H9 (cell line): ENCODE measurements at regions not wholly inside any gene's neighbourhood (a gene's known extent, or its start where the extent isn't known, plus 50 kb on each side); places are given as distances from the start of the nearest gene placed in this dataset.

Experiments used
- DNase-seq: peaks from one replicate; pipeline ENCODE4 v3.0.0-alpha.2; 2017
- H2AFZ ChIP-seq: one replicate; pipeline ENCODE4 v1.6.1; 2013; ENCODE audit warnings: mild to moderate bottlenecking, low read length, control low read depth, moderate library complexity
- H2AK5ac ChIP-seq: 2 replicates; pipeline ENCODE4 v1.6.1; 2013; ENCODE audit warnings: low read length, control low read depth, mixed read lengths; ENCODE audit not compliant: insufficient read length
- H2BK120ac ChIP-seq: one replicate; pipeline ENCODE4 v1.6.1; 2013; ENCODE audit warnings: low read depth, mild to moderate bottlenecking, low read length, control low read depth, inconsistent platforms; ENCODE audit not compliant: poor library complexity, severe bottlenecking
- H2BK12ac ChIP-seq: 2 replicates; pipeline ENCODE4 v1.6.1; 2013; ENCODE audit warnings: low read length, control low read depth, mixed read lengths, low read depth; ENCODE audit not compliant: insufficient read length
- H2BK15ac ChIP-seq: 2 replicates; pipeline ENCODE4 v1.6.1; 2013; ENCODE audit warnings: low read depth, low read length, control low read depth
- H2BK20ac ChIP-seq: one replicate; pipeline ENCODE4 v1.6.1; 2013; ENCODE audit warnings: low read depth, mild to moderate bottlenecking, low read length, control low read depth, inconsistent platforms; ENCODE audit not compliant: poor library complexity, severe bottlenecking
- H2BK5ac ChIP-seq: 2 replicates; pipeline ENCODE4 v1.6.1; 2013; ENCODE audit warnings: low read length, control low read depth, mixed read lengths; ENCODE audit not compliant: insufficient read length
- H3K14ac ChIP-seq: 2 replicates; pipeline ENCODE4 v1.6.1; 2013; ENCODE audit warnings: low read length, control low read depth; ENCODE audit not compliant: insufficient read depth
- H3K18ac ChIP-seq: 2 replicates; pipeline ENCODE4 v1.6.1; 2013; ENCODE audit warnings: low read depth, mild to moderate bottlenecking, mixed read lengths, low read length, control low read depth; ENCODE audit not compliant: insufficient read length
- H3K23ac ChIP-seq: 2 replicates; pipeline ENCODE4 v1.6.1; 2013; ENCODE audit warnings: low read length, control low read depth, mixed read lengths, low read depth; ENCODE audit not compliant: insufficient read length
- H3K23me2 ChIP-seq: 2 replicates; pipeline ENCODE4 v1.6.1; 2013; ENCODE audit warnings: low read depth, mild to moderate bottlenecking, mixed read lengths, low read length, control low read depth; ENCODE audit not compliant: insufficient read length, poor library complexity, severe bottlenecking
- H3K27ac ChIP-seq: 2 replicates; pipeline ENCODE4 v1.5.1; 2013; ENCODE audit warnings: low read length, control low read depth, mixed read lengths, low read depth; ENCODE audit not compliant: insufficient read length
- H3K27me3 ChIP-seq: 2 replicates; pipeline ENCODE4 v1.6.1; 2013; ENCODE audit warnings: low read length, control low read depth, inconsistent platforms; ENCODE audit not compliant: insufficient read depth
- H3K4ac ChIP-seq: 2 replicates; pipeline ENCODE4 v1.6.1; 2013; ENCODE audit warnings: low read depth, mild to moderate bottlenecking, control low read depth, inconsistent platforms, low read length, moderate library complexity
- H3K4me1 ChIP-seq: 2 replicates; pipeline ENCODE4 v1.6.1; 2013; ENCODE audit warnings: low read length, control low read depth, inconsistent platforms; ENCODE audit not compliant: insufficient read depth
- H3K4me2 ChIP-seq: 2 replicates; pipeline ENCODE4 v1.6.1; 2013; ENCODE audit warnings: low read length, control low read depth, mixed read lengths; ENCODE audit not compliant: insufficient read length, insufficient read depth
- H3K56ac ChIP-seq: 2 replicates; pipeline ENCODE4 v1.6.1; 2013; ENCODE audit warnings: low read depth, mild to moderate bottlenecking, mixed read lengths, low read length, control low read depth; ENCODE audit not compliant: insufficient read length
- H3K79me1 ChIP-seq: 2 replicates; pipeline ENCODE4 v1.6.1; 2013; ENCODE audit warnings: low read depth, mild to moderate bottlenecking, moderate library complexity, low read length, control low read depth, inconsistent platforms; ENCODE audit not compliant: insufficient read depth, poor library complexity, severe bottlenecking
- H3K79me2 ChIP-seq: 2 replicates; pipeline ENCODE4 v1.6.1; 2013; ENCODE audit warnings: low read length, control low read depth, inconsistent platforms; ENCODE audit not compliant: insufficient read depth
- H3K9ac ChIP-seq: 2 replicates; pipeline ENCODE4 v1.6.1; 2013; ENCODE audit warnings: low read length, control low read depth, mixed read lengths; ENCODE audit not compliant: insufficient read length; ENCODE audit errors: extremely low read depth
- H3K9me3 ChIP-seq: one replicate; pipeline ENCODE4 v1.6.1; 2013; ENCODE audit warnings: low read depth, low read length, inconsistent platforms; ENCODE audit not compliant: control insufficient read depth
- H3T11ph ChIP-seq: one replicate; pipeline ENCODE4 v1.6.1; 2013; ENCODE audit warnings: mild to moderate bottlenecking, low read length, control low read depth, inconsistent platforms
- H4K20me1 ChIP-seq: one replicate; pipeline ENCODE4 v1.6.1; 2013; ENCODE audit not compliant: control insufficient read depth, insufficient read length, insufficient read depth
- H4K5ac ChIP-seq: 2 replicates; pipeline ENCODE4 v1.6.1; 2013; ENCODE audit warnings: low read depth, mild to moderate bottlenecking, mixed read lengths, low read length, control low read depth; ENCODE audit not compliant: insufficient read length
- H4K8ac ChIP-seq: replicated peaks from 2 replicates; pipeline ENCODE4 v1.6.1; 2013; ENCODE audit warnings: low read length, control low read depth, mixed read lengths, low read depth; ENCODE audit not compliant: insufficient read length
- H4K91ac ChIP-seq: 2 replicates; pipeline ENCODE4 v1.6.1; 2013; ENCODE audit warnings: low read depth, mild to moderate bottlenecking, moderate library complexity, mixed read lengths, low read length, control low read depth; ENCODE audit not compliant: insufficient read length
- H3K27ac Mint-ChIP-seq, 3 experiments: 2 replicates in 2 of 3; 3 replicates in 1 of 3; pipeline ENCODE4 v1.8.0; 2020 to 2021; ENCODE audit warnings: mixed read lengths in 3 of 3, mild to moderate bottlenecking in 1 of 3, moderate library complexity in 1 of 3
- H3K27me3 Mint-ChIP-seq: 2 replicates; pipeline ENCODE4 v1.8.0; 2021; ENCODE audit warnings: low read depth, mild to moderate bottlenecking, moderate library complexity, mixed read lengths
- H3K36me3 Mint-ChIP-seq, 3 experiments: 2 replicates in 2 of 3; 3 replicates in 1 of 3; pipeline ENCODE4 v1.8.0; 2020 to 2021; ENCODE audit warnings: low read depth in 3 of 3, mixed read lengths in 3 of 3; ENCODE audit not compliant: insufficient read depth in 1 of 3
- H3K4me1 Mint-ChIP-seq, 2 experiments: 2 replicates each; pipeline ENCODE4 v1.8.0; 2020; ENCODE audit warnings: mixed read lengths in 2 of 2
- H3K4me3 Mint-ChIP-seq, 2 experiments: 2 replicates in 1 of 2; 3 replicates in 1 of 2; pipeline ENCODE4 v1.8.0; 2020 to 2021; ENCODE audit warnings: mild to moderate bottlenecking in 2 of 2, mixed read lengths in 2 of 2, moderate library complexity in 1 of 2
- H3K9me3 Mint-ChIP-seq, 2 experiments: 2 replicates in 1 of 2; 3 replicates in 1 of 2; pipeline ENCODE4 v1.8.0; 2020; ENCODE audit warnings: mild to moderate bottlenecking in 2 of 2, mixed read lengths in 2 of 2, moderate library complexity in 1 of 2
- WGBS: extraction: QIAGEN DNeasy Blood & Tissue Kit; methylation state at CpG from one replicate; pipeline ENCODE4 v1.1.7; 2013; ENCODE audit warnings: missing lambda C conversion rate, low lambda C conversion rate, mixed read lengths; ENCODE audit not compliant: insufficient read length; ENCODE audit errors: extremely low coverage; 5-methylcytosine and 5-hydroxymethylcytosine counted together
- TF ChIP-seq, protein P1 (sequence below): fragments of 200-600 bp; sonication (generic); conservative IDR thresholded peaks from 3 replicates; pipeline ENCODE4 v1.8.0; 2021; ENCODE audit warnings: antibody characterized with exemption, mild to moderate bottlenecking

DNA sequence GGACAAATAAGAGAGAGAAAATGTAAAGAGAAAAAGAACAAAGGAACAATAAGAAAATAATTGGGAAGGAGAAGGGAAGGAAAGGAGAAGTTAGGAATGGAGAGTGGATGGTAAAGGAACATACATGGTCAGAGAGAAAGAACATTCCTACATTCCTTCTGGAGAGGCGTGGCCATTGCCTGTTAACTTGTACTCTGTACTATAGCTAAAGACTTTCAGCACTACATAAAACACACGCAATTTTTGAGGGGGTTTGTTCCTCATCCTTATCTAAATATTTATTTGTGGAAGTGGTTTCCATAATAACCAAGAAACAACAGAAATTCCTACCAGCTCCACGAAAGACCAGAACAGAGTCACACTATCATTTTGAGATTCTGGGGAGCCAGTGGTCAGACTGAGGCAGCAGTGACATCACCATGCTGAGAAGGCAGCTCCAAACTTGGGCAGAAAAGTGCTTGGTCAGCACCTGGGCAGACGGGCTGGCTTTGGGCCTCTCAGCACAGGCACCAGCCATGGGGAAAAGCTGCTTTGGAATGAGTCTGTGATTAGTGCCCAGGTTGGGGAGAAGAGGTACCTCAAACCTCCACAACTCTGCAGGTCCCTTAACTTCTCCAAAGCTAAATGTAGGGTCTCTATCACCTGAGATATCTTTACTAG lies 125.9 kb upstream of the NTF3 start:
- WGBS: no CpG with 5 or more reads among the region's 4 CpGs
- no peak overlapping the region for H3K4me2 ChIP-seq

More for the DNA sequence above, 125.9 kb upstream of the NTF3 start:
- no peak overlapping the region for H3K23ac ChIP-seq
- H3K79me2 ChIP-seq: no peaks in the 10 kb centered on the region
- H3T11ph ChIP-seq: no peak overlapping the region
- no peak overlapping the region for H2BK5ac ChIP-seq
- Mint-ChIP-seq H3K4me1 (peaks cover 0 to 2% of the 10 kb centered on the region in 2 experiments; a peak in 1 of 4 replicates), H3K4me3 (no peak overlapping the region), H3K27me3 (peaks cover 3% of the 10 kb centered on the region), H3K36me3 (no peaks in the 10 kb centered on the region), H3K9me3 (no peaks in the 10 kb centered on the region), H3K27ac (no peak overlapping the region)
- TF ChIP-seq, protein P1, sequence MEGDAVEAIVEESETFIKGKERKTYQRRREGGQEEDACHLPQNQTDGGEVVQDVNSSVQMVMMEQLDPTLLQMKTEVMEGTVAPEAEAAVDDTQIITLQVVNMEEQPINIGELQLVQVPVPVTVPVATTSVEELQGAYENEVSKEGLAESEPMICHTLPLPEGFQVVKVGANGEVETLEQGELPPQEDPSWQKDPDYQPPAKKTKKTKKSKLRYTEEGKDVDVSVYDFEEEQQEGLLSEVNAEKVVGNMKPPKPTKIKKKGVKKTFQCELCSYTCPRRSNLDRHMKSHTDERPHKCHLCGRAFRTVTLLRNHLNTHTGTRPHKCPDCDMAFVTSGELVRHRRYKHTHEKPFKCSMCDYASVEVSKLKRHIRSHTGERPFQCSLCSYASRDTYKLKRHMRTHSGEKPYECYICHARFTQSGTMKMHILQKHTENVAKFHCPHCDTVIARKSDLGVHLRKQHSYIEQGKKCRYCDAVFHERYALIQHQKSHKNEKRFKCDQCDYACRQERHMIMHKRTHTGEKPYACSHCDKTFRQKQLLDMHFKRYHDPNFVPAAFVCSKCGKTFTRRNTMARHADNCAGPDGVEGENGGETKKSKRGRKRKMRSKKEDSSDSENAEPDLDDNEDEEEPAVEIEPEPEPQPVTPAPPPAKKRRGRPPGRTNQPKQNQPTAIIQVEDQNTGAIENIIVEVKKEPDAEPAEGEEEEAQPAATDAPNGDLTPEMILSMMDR: no peak
- H3K9ac ChIP-seq: no peak overlapping the region
- H2AK5ac ChIP-seq: no peak overlapping the region
- no peak overlapping the region for H4K91ac ChIP-seq
- H2BK15ac ChIP-seq: no peak overlapping the region
- H3K56ac ChIP-seq: no peak overlapping the region
- H2AFZ ChIP-seq: no peak overlapping the region
- H3K18ac ChIP-seq: no peak overlapping the region
- H2BK20ac ChIP-seq: no peak overlapping the region
- no peak overlapping the region for H3K27ac ChIP-seq
- no peaks in the 10 kb centered on the region for H3K79me1 ChIP-seq
- H2BK120ac ChIP-seq: no peak overlapping the region
- H3K14ac ChIP-seq: no peak overlapping the region
- H4K20me1 ChIP-seq: no peaks in the 10 kb centered on the region
- no peak overlapping the region for H4K8ac ChIP-seq
- H3K23me2 ChIP-seq: no peaks in the 10 kb centered on the region
- no peaks in the 10 kb centered on the region for H3K4me1 ChIP-seq
- H4K5ac ChIP-seq: no peak overlapping the region
- no peaks in the 10 kb centered on the region for H3K27me3 ChIP-seq
- no peak for DNase-seq
- H2BK12ac ChIP-seq: no peak overlapping the region
- H3K9me3 ChIP-seq: no peaks in the 10 kb centered on the region
- no peak overlapping the region for H3K4ac ChIP-seq
